Inferior parietal cortex (tissue), 1 donor: ENCODE measurements at regions not wholly inside any gene's neighbourhood (a gene's known extent, or its start where the extent isn't known, plus 50 kb on each side); places are given as distances from the start of the nearest gene placed in this dataset.
"Not testable (repeated sequence)": the region's sequence is repeated elsewhere in the genome, so short reads cannot be mapped to it uniquely, and the experiment has no call there.

Experiments used
- DNase-seq: peaks from one replicate; pipeline ENCODE4 v3.0.0-alpha.2; 2016; ENCODE audit errors: extremely low spot score

DNA sequence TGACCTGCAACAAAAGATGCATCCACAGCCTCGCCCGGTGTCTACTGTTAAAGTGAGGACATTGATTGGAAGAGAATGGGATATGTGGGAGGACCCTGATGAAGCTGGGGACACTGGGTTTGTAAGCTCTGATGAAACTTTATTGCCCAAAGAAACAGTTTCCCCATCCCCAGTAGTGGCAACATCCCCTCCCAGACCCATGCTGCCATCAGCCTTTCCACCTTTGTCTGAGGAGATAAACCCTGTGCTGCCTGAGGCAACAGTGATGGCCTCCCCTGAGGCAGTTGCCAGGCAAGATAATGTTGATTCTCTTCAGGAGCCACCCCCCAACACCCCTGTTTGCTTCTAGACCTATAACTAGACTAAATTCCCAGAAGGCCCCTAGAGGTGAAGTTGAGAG, 234.0 kb downstream of the TFAP2B start:
- not testable (repeated sequence) for DNase-seq

GRCh38 chr6:51055316-51055715, 236.6 kb downstream of the TFAP2B start:
- not testable (repeated sequence) for DNase-seq

GRCh38 chr6:51057296-51057695, 238.6 kb downstream of the TFAP2B start:
- no peak for DNase-seq

- DNase-seq: no peak
These were observed 241.6 kb downstream of the TFAP2B start for GRCh38 chr6:51060262-51060762.

DNA sequence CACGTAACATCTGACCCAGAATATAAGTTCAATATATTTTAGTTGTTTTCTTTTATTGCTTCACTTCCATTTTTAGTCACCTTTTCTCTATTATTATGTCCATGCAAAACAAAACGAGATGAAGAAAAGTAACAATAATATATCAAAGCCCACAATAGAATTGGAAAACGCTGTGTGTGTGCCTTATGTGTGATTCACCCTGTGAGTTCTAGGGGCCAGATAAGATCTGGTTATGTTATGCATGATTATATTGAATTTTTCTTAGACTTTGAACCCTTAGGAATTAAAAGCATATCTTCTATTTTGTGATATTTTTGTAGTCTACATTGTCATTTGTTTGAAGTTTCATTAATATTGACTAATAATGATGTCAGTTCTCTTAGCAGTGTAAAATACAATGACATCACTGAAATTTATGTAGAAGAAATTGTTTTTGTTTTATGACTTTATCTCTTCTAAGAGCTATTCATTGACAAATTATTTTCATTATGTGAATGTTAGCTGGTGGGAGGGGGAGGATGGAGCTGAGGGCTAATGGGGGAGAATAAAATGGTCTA, 243.6 kb downstream of the TFAP2B start:
- no peak for DNase-seq

DNA sequence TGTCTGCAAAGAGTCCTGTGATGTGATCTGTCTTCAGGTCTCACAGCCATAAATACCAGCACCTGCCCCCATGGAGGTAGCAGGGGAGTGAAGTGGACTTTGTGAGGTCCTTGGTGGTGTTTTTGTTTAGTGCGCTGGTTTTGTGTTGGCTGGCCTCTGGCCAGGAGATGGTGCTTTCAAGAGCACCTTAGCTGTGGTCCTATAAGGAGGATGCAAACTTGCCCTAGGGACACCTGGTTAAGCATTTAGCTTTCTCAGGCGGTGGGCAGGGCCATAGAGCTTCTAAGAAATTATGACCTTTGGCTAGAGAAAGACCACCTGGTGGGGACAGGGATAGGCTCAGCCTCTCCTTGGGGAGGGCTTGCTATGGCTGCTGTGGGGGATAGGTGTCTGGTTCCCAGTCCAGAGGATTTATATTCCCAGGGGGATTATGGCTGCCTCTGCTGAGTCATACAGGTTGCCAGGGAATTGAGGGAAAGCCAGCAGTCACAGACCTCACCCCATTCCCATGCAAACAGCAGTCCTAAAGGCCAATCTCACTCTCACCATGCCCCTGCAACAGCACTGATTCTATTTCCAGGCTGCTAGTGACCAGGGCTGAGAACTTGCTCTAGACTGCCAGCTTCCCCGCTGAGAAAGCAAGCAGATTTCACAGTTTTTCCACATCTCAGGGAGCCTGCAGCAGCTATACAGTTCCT, 259.3 kb downstream of the TFAP2B start:
- DNase-seq: no peak

DNA sequence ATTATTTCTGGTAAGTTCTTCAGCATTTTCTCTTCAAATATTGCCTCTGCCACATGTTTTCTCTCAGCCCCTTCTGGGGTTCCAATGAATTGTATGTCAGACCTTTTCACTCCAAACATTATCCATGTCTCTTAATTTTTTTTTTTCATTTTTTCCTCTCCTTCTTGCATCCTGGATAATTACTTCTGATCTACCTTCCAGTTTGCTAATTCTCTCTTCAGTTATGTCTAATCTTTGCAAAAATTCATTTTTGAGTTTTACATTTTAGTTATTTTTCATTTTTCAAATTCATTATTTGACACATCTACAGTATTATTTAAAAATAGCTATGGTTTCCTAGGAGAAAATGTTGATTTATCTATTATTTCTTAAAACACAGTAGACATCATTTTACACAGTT, 271.7 kb downstream of the TFAP2B start:
- DNase-seq: no peak

GRCh38 chr6:51093871-51094270, 275.2 kb downstream of the TFAP2B start:
- no peak for DNase-seq

GRCh38 chr6:51094271-51094670, 275.6 kb downstream of the TFAP2B start:
- no peak for DNase-seq

- no peak for DNase-seq
These were observed 279.6 kb downstream of the TFAP2B start for GRCh38 chr6:51098246-51098645.

- DNase-seq: no peak
These were observed 280.1 kb downstream of the TFAP2B start for GRCh38 chr6:51098791-51099190.

DNA sequence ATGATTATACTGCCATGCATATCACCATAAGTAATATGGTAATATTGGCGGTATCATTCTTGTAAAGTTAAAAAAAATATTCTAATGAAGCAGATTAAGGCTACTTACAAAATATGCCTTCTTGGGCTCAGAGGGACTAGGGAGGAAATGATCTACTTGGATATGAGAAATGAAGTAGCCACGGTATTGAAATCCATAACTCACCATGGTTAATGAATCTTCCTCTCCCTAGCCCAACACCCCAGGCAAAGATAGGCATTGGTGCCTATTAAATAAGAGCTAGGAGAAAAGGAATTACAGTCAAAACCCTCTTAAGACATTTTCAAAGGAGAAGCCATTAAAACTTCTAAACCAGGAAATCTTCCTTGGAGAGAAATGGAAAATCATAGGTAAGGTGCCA, 280.5 kb downstream of the TFAP2B start:
- DNase-seq: no peak

GRCh38 chr6:51105357-51105756, 286.7 kb downstream of the TFAP2B start:
- no peak for DNase-seq

DNA sequence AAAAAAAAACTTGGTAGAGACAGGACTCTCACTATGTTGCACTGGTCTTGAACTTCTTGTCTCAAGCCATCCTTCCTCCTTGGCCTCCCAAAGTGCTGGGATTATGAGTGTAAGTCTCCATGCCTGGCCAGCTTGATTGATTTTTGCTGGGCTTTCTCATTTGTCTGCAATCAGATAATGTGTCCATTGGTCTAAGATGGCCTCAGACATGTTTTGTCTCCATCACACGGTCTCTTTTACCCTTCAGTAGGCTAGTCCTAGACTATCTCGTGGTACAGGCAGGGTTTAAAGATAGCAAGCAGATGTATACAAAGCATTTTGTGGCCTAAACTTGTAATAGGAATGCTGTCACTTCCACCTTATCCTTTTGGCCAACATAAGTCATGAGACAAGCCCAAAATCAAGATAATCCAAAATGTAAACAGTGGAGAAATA, 289.1 kb downstream of the TFAP2B start:
- DNase-seq: peak; percentile 15

DNA sequence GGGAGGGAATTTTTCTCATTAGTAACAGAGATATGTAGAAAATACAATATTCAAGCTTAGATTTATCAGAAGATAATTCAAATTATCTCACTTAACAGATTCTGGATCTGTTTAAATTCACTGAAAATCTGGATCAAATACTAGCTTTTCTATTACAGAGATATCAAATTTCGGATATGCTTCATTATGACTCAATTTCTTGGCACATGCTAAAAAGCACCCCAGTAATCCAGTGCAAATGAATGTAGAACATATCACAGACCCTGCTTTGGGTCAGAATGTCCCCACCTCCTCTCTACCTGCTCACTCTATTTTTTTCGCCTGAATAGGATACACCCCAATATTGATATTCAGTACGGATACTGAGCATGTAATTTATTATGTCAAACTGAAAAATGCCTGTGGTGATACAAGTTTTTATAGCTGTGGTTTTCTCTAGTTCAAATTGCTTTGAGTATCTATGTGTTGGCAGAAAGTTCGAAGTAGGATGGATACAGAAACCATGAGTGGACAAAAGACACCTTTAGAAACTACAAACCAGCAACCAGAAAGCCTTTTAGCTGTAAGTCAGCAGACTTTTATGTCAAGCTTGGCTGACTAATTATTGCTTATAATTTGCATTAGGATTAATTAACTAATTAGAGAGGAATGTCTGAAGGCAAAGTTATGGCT, 290.0 kb downstream of the TFAP2B start:
- no peak for DNase-seq

DNA sequence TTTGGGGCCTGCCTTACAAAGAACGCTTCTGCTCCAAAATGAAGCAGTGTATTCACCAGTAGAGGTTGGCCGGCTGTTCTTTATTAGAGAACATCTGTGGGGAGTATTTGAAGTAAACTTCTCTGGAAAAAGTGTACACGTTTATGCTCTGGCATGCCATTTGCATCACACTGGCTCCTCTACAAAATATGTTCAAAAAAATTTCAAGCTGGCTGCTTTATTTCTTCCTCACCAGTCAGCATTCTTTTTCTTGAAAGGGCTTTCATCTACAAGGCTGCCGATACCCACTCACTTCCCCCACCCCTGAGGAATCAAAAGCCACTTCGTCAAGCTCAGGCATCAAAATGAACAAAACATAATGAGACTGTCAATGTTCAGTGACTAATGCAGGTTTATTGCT, 294.1 kb downstream of the TFAP2B start:
- no peak for DNase-seq

DNA sequence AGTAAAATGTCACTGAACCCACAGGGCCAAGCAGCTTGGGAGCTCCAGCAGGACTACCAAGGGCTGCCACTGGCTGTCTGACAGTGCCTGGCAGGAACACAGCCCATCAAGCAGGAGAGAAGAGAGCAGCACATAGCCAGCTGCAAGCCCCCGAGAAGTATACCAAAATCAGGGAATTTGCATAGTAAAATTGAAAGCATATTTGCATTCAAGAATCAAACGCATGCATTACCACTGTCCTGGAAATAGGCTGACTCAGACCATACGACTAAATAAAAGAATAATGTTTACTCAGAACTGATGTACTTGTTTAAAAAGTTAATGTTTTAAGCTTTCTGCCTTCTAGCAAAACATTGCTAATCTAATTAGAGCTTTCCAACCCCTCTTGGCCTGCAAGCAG, 298.1 kb downstream of the TFAP2B start:
- no peak for DNase-seq

DNA sequence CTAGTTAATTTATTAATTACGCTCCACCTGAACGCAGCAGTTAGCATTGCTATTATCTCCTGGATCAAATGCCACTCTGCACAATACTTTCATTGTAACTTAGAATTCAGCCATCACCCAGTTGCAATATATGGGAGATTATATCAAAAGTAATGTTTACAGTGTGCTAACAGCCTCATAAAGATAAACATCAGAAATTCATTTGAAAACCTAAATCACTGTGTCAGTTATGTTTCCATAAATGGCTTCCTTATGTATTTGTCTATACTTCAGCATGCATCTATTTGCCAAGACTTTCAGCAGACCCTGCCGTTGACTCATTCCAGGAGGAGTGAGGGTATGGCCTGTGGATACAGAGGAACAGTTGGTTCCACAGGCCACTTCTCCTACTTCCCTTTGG, 300.1 kb downstream of the TFAP2B start:
- DNase-seq: no peak

DNA sequence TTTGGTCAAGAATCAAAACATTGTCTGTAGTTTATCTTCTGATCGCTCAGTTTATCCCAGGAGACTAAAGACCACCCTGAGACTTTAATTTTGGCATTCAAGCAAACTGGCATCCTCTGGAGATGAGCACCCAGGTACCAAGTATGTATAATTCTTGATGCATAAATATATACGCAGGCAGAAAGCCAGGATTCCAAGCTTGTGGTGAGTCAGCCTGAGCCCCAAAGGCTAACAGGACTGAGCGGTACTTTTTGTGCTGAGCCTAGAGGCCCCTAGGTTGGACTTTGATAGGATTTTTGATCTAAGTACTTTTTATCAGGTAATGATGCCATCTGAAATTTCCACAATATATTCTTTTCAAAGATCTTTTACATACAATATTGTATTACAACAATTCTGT, 301.3 kb downstream of the TFAP2B start:
- DNase-seq: no peak

- DNase-seq: not testable (repeated sequence)
These were observed 302.8 kb downstream of the TFAP2B start for GRCh38 chr6:51121380-51121976.

DNA sequence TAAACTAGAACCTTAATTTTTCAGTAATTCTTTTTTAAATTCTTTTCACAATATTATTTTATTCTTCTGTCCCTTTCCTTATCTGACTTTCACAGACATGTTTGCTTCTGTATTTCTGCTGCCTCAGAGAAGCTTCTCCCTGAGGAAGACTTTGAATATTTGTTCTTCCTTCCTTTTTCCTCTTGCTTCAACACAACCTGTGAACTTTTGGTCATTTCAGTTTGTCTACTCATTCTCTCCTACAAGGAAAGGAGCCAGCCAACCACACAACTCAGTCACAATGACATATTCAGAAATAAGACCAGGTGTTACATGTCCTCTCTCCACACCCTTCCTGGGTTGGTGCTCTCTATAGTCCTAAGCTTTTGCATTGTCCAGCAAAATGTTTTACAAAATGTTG, 310.4 kb downstream of the TFAP2B start:
- no peak for DNase-seq

DNA sequence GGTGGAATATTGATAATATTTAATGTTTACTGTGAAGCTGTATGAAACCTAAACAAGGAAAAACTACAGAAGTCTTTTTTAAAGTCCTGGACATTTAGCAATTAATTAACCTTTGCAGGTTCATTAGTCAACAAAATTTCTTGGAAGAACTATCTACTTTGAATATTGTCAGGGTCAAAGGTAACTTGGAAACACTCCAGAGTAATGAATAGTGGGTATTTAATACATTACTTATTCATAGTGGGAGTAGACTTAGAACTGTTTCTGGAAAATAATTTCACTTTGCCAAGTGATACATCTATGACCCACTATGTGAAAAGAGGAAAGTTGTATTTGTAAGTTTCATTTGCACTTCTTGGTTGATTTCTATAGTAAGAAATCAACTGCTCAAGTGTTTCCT, 319.1 kb downstream of the TFAP2B start:
- no peak for DNase-seq

- DNase-seq: peak; percentile 63
These were observed 321.3 kb downstream of the TFAP2B start for GRCh38 chr6:51139950-51140385.
